IMR-90 (cell line): ENCODE measurements at regions not wholly inside any gene's neighbourhood (a gene's known extent, or its start where the extent isn't known, plus 50 kb on each side); places are given as distances from the start of the nearest gene placed in this dataset.

ENCODE experiments used
- ATAC-seq: fragments of 200-7000 bp; cut with Tn5 transposase; 2 replicates; pipeline ENCODE4 v1.9.1; 2020; ENCODE audit warnings: low read depth, mild to moderate bottlenecking, moderate library complexity
- BruUV-seq: library from RNA; stranded (reverse); fragments of 400-500 nt; replicated peaks from 2 replicates; lab custom pipeline; 2021; lab: Mats Ljungman, UMichigan
- CTCF ChIA-PET: fragments of 300-600 bp; formaldehyde crosslinking; extraction: SDS; loops from one replicate; lab custom pipeline; 2021; ENCODE audit warnings: antibody characterized with exemption; lab: Yijun Ruan, JAX
- POLR2A ChIA-PET: fragments of 300-600 bp; sonication (Branson Sonifier 250); formaldehyde crosslinking; loops from one replicate; lab custom pipeline; 2022; ENCODE audit warnings: antibody characterized with exemption; ENCODE audit not compliant: unreplicated experiment; lab: Charles Lee
- DNase-seq: peaks from one replicate; pipeline ENCODE4 v3.0.0; 2013
- H2AFZ ChIP-seq: replicated peaks from 2 replicates; pipeline ENCODE3; 2013; ENCODE audit warnings: low read length, mild to moderate bottlenecking; ENCODE audit not compliant: poor library complexity
- H2AK5ac ChIP-seq: 2 replicates; pipeline ENCODE4 v1.6.1; 2013; ENCODE audit warnings: low read depth, low read length, inconsistent platforms
- H2AK9ac ChIP-seq: replicated peaks from 2 replicates; pipeline ENCODE3; 2013; ENCODE audit warnings: mild to moderate bottlenecking, low read depth, low read length, moderate library complexity; ENCODE audit not compliant: poor library complexity
- H2BK120ac ChIP-seq: 2 replicates; pipeline ENCODE4 v1.6.1; 2013; ENCODE audit warnings: low read depth, low read length, inconsistent platforms
- H2BK15ac ChIP-seq: 3 replicates; pipeline ENCODE4 v1.6.1; 2013; ENCODE audit warnings: low read depth, low read length, inconsistent platforms
- H2BK20ac ChIP-seq: 2 replicates; pipeline ENCODE4 v1.6.1; 2013; ENCODE audit warnings: low read depth, mild to moderate bottlenecking, inconsistent platforms, low read length, moderate library complexity
- H2BK5ac ChIP-seq: 2 replicates; pipeline ENCODE4 v1.6.1; 2013; ENCODE audit warnings: mild to moderate bottlenecking, low read depth, low read length, inconsistent platforms; ENCODE audit not compliant: poor library complexity, severe bottlenecking
- H3K14ac ChIP-seq: replicated peaks from 2 replicates; pipeline ENCODE4 v1.6.1; 2013; ENCODE audit warnings: low read depth, low read length, inconsistent platforms
- H3K18ac ChIP-seq: 2 replicates; pipeline ENCODE4 v1.6.1; 2013; ENCODE audit warnings: low read depth, low read length, control low read depth
- H3K23ac ChIP-seq: 2 replicates; pipeline ENCODE4 v1.6.1; 2013; ENCODE audit warnings: low read depth, low read length, inconsistent platforms
- H3K27ac ChIP-seq: 2 replicates; pipeline ENCODE4 v1.5.1; 2013; ENCODE audit warnings: mild to moderate bottlenecking, control low read depth, low read length; ENCODE audit not compliant: insufficient read depth
- H3K27me3 ChIP-seq: 2 replicates; pipeline ENCODE4 v1.6.1; 2013; ENCODE audit warnings: low read length; ENCODE audit not compliant: control insufficient read depth, insufficient read depth
- H3K36me3 ChIP-seq: 2 replicates; pipeline ENCODE4 v1.6.1; 2013; ENCODE audit warnings: low read length, mixed read lengths; ENCODE audit not compliant: control insufficient read depth, insufficient read depth
- H3K4ac ChIP-seq: 2 replicates; pipeline ENCODE4 v1.6.1; 2013; ENCODE audit warnings: low read depth, low read length, inconsistent platforms
- H3K4me1 ChIP-seq: 2 replicates; pipeline ENCODE4 v1.6.1; 2013; ENCODE audit warnings: low read length, mixed read lengths; ENCODE audit not compliant: control insufficient read depth, insufficient read depth
- H3K4me2 ChIP-seq: 2 replicates; pipeline ENCODE4 v1.6.1; 2013; ENCODE audit warnings: low read depth, mild to moderate bottlenecking, control low read depth, low read length, moderate library complexity
- H3K4me3 ChIP-seq: 2 replicates; pipeline ENCODE4 v1.5.1; 2013; ENCODE audit warnings: low read depth, mild to moderate bottlenecking, control low read depth, low read length, moderate library complexity; ENCODE audit not compliant: insufficient read depth
- H3K56ac ChIP-seq: 2 replicates; pipeline ENCODE4 v1.6.1; 2013; ENCODE audit warnings: low read length, inconsistent platforms; ENCODE audit not compliant: insufficient read depth; ENCODE audit errors: extremely low read depth
- H3K79me1 ChIP-seq, 2 experiments: 2 replicates each; pipeline ENCODE4 v1.6.1; 2013; ENCODE audit warnings: low read length in 2 of 2, inconsistent platforms in 1 of 2, low read depth in 1 of 2
- H3K9ac ChIP-seq: 2 replicates; pipeline ENCODE4 v1.6.1; 2013; ENCODE audit warnings: low read depth, low read length, control low read depth
- H3K9me1 ChIP-seq: 2 replicates; pipeline ENCODE4 v1.6.1; 2013; ENCODE audit warnings: low read length, inconsistent platforms; ENCODE audit not compliant: insufficient read depth
- H3K9me3 ChIP-seq: 2 replicates; pipeline ENCODE4 v1.6.1; 2013; ENCODE audit warnings: low read length; ENCODE audit not compliant: control insufficient read depth, insufficient read depth
- H4K20me1 ChIP-seq: 2 replicates; pipeline ENCODE4 v1.6.1; 2013; ENCODE audit warnings: low read length, inconsistent platforms; ENCODE audit not compliant: insufficient read depth
- H4K5ac ChIP-seq: 2 replicates; pipeline ENCODE4 v1.6.1; 2013; ENCODE audit warnings: mild to moderate bottlenecking, low read depth, low read length, control low read depth
- H4K8ac ChIP-seq, 2 experiments: 2 replicates each; pipeline ENCODE4 v1.6.1; 2013; ENCODE audit warnings: low read depth in 2 of 2, low read length in 2 of 2, control low read depth in 1 of 2, inconsistent platforms in 1 of 2
- H4K91ac ChIP-seq: 2 replicates; pipeline ENCODE4 v1.6.1; 2013; ENCODE audit warnings: low read depth, low read length, inconsistent platforms; ENCODE audit not compliant: insufficient read depth
- BHLHE40 ChIP-seq: fragments of 150-350 bp; IDR thresholded peaks from 2 replicates; pipeline ENCODE4 v1.6.1; 2016; ENCODE audit warnings: mild to moderate bottlenecking, low read depth, low read length
- CEBPB ChIP-seq: IDR thresholded peaks from 2 replicates; pipeline ENCODE4 v1.6.1; 2012; ENCODE audit warnings: low read depth, low read length, improper control_type of control experiment
- CHD1 ChIP-seq: IDR thresholded peaks from 2 replicates; pipeline ENCODE4 v1.6.1; 2012; ENCODE audit warnings: low read depth, low read length, improper control_type of control experiment
- FOS ChIP-seq: fragments of 150-350 bp; IDR thresholded peaks from 2 replicates; pipeline ENCODE4 v1.6.1; 2016; ENCODE audit warnings: low read depth, low read length
- MAFK ChIP-seq: IDR thresholded peaks from 2 replicates; pipeline ENCODE4 v1.6.1; 2012; ENCODE audit warnings: low read depth, low read length, improper control_type of control experiment
- MAZ ChIP-seq: IDR thresholded peaks from 2 replicates; pipeline ENCODE4 v1.6.1; 2012; ENCODE audit warnings: low read depth, mild to moderate bottlenecking, low read length, improper control_type of control experiment, moderate library complexity, borderline replicate concordance
- MXI1 ChIP-seq: IDR thresholded peaks from 2 replicates; pipeline ENCODE4 v1.6.1; 2012; ENCODE audit warnings: low read depth, mild to moderate bottlenecking, low read length, moderate library complexity, borderline replicate concordance
- NFE2L2 ChIP-seq: fragments of 150-350 bp; IDR thresholded peaks from 2 replicates; pipeline ENCODE4 v1.6.1; 2016; ENCODE audit warnings: low read depth, mild to moderate bottlenecking, low read length
- POLR2A ChIP-seq: IDR thresholded peaks from 2 replicates; pipeline ENCODE4 v1.6.1; 2012; ENCODE audit warnings: mild to moderate bottlenecking, low read depth, low read length
- RAD21 ChIP-seq: IDR thresholded peaks from 2 replicates; pipeline ENCODE4 v1.6.1; 2012; ENCODE audit warnings: low read length, improper control_type of control experiment
- RCOR1 ChIP-seq: IDR thresholded peaks from 2 replicates; pipeline ENCODE4 v1.6.1; 2012; ENCODE audit warnings: mild to moderate bottlenecking, low read length, improper control_type of control experiment; ENCODE audit not compliant: insufficient replicate concordance
- RFX5 ChIP-seq: IDR thresholded peaks from 2 replicates; pipeline ENCODE4 v1.8.0; 2012; ENCODE audit warnings: low read depth, mild to moderate bottlenecking, low read length, moderate library complexity
- SMC3 ChIP-seq: fragments of 150-350 bp; IDR thresholded peaks from 2 replicates; pipeline ENCODE4 v1.6.1; 2016; ENCODE audit warnings: low read depth, mild to moderate bottlenecking, antibody characterized with exemption, low read length, moderate library complexity
- dilution Hi-C: fragments of 300-500 bp; cut with HindIII; formaldehyde crosslinking; loops from one replicate; pipeline ENCODE4 v1.14.3; 2018; ENCODE audit warnings: low sequenced_read_pairs; ENCODE audit not compliant: unreplicated experiment
- in situ Hi-C: fragments of 300-500 bp; cut with MboI; formaldehyde crosslinking; loops from 3 replicates; pipeline ENCODE4 v1.14.3; 2019; ENCODE audit warnings: low sequenced_read_pairs, inconsistent platforms, mixed read lengths
- intact Hi-C: fragments of 100-400 bp; cut with micrococcal nuclease; formaldehyde crosslinking; loops from 2 replicates; pipeline ENCODE4 v1.10.0; 2022
- TF ChIP-seq, protein P1 (sequence below): conservative IDR thresholded peaks from 2 replicates; pipeline ENCODE4 v1.5.1; 2012; ENCODE audit warnings: mild to moderate bottlenecking, low read depth, low read length, improper control_type of control experiment
- TF ChIP-seq, protein P2 (sequence below): fragments of 150-350 bp; IDR thresholded peaks from 2 replicates; pipeline ENCODE4 v1.6.1; 2017; ENCODE audit warnings: mild to moderate bottlenecking, antibody characterized with exemption, low read length, low read depth
- TF ChIP-seq, protein P3 (sequence below): fragments of 150-350 bp; IDR thresholded peaks from 2 replicates; pipeline ENCODE4 v1.6.1; 2016; ENCODE audit warnings: low read depth, mild to moderate bottlenecking, low read length, moderate library complexity, borderline replicate concordance

DNA sequence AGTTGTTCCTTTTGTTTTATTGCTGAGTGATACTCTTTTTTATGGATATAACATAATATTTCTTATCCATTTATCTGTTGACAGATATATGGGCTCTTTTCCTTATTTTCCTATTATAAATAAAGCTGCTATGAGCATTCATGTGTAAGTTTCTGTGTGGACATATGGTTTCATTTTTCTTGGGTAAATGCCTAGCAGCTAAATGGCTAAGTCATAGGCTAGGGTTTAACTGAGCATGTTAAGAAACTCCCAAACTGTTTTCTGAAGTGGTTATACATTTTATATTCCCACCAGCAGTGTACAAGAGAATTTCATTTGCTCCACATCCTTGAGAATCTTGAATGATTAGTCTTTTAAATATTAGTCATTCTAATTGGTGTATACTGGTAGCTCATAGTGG, 786.6 kb upstream of the CDH2 start:
- POLR2A ChIA-PET = no interaction called here
- peak; percentile 55 for DNase-seq
- intact Hi-C loops = loop anchor here (5.0 kb wide), 1 partner anchor 1319 kb away; no protein-coding TSS in a partner anchor

More for the DNA sequence above, 786.6 kb upstream of the CDH2 start:
- Histone ChIP-seq H2AFZ (no peak overlapping the region), H2BK15ac (no peak overlapping the region), H2BK120ac (no peak overlapping the region), H2BK5ac (no peak overlapping the region), H2BK20ac (no peak overlapping the region), H3K18ac (0 out of 2 replicates have a peak overlapping the region, but pooled peaks have one; percentile 23), H3K27ac (no peak overlapping the region), H4K91ac (no peak overlapping the region), H3K4ac (no peak overlapping the region), H3K14ac (no peak overlapping the region), H3K56ac (no peak overlapping the region), H3K4me3 (no peak overlapping the region), H3K23ac (no peak overlapping the region), H4K5ac (no peak overlapping the region), H3K36me3 (no peaks in the 10 kb centered on the region), H4K20me1 (no peaks in the 10 kb centered on the region), H4K8ac (no peak overlapping the region), H2AK5ac (no peak overlapping the region), H3K27me3 (no peaks in the 10 kb centered on the region), H3K4me1 (no peaks in the 10 kb centered on the region), H3K9ac (no peak overlapping the region), H3K9me3 (no peaks in the 10 kb centered on the region), H3K4me2 (no peak overlapping the region), H3K79me1 (no peaks in the 10 kb centered on the region), H3K9me1 (no peaks in the 10 kb centered on the region), H2AK9ac (no peak overlapping the region)
- peak; percentile 48 for ATAC-seq
- BruUV-seq = no TSS peak
- TF ChIP-seq, protein P1, sequence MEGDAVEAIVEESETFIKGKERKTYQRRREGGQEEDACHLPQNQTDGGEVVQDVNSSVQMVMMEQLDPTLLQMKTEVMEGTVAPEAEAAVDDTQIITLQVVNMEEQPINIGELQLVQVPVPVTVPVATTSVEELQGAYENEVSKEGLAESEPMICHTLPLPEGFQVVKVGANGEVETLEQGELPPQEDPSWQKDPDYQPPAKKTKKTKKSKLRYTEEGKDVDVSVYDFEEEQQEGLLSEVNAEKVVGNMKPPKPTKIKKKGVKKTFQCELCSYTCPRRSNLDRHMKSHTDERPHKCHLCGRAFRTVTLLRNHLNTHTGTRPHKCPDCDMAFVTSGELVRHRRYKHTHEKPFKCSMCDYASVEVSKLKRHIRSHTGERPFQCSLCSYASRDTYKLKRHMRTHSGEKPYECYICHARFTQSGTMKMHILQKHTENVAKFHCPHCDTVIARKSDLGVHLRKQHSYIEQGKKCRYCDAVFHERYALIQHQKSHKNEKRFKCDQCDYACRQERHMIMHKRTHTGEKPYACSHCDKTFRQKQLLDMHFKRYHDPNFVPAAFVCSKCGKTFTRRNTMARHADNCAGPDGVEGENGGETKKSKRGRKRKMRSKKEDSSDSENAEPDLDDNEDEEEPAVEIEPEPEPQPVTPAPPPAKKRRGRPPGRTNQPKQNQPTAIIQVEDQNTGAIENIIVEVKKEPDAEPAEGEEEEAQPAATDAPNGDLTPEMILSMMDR = no peak
- no peak for TF ChIP-seq NFE2L2
- TF ChIP-seq RFX5 = no peak
- TF ChIP-seq, protein P2, sequence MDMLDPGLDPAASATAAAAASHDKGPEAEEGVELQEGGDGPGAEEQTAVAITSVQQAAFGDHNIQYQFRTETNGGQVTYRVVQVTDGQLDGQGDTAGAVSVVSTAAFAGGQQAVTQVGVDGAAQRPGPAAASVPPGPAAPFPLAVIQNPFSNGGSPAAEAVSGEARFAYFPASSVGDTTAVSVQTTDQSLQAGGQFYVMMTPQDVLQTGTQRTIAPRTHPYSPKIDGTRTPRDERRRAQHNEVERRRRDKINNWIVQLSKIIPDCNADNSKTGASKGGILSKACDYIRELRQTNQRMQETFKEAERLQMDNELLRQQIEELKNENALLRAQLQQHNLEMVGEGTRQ = no peak
- TF ChIP-seq RCOR1 = no peak
- TF ChIP-seq SMC3 = no peak
- no peak for TF ChIP-seq CEBPB
- TF ChIP-seq RAD21 = no peak
- TF ChIP-seq CHD1 = no peak
- TF ChIP-seq MAFK = no peak
- no peak for TF ChIP-seq MXI1
- TF ChIP-seq POLR2A = no peak
- TF ChIP-seq, protein P3, sequence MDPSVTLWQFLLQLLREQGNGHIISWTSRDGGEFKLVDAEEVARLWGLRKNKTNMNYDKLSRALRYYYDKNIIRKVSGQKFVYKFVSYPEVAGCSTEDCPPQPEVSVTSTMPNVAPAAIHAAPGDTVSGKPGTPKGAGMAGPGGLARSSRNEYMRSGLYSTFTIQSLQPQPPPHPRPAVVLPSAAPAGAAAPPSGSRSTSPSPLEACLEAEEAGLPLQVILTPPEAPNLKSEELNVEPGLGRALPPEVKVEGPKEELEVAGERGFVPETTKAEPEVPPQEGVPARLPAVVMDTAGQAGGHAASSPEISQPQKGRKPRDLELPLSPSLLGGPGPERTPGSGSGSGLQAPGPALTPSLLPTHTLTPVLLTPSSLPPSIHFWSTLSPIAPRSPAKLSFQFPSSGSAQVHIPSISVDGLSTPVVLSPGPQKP = no peak
- no peak for TF ChIP-seq MAZ
- no peak for TF ChIP-seq BHLHE40
- TF ChIP-seq FOS = no peak
- dilution Hi-C loops (no loop called here), in situ Hi-C loops (no loop called here)
- CTCF ChIA-PET = interaction anchor here (0.5 to 0.6 kb wide), 2 partner anchors 85 to 1145 kb away, joined by 4 read pairs; no protein-coding TSS in a partner anchor
